ENCODE measurements at regions not wholly inside any gene's neighbourhood (a gene's known extent, or its start where the extent isn't known, plus 50 kb on each side); places are given as distances from the start of the nearest gene placed in this dataset.

GRCh38 chr5:119948162-119948561, 318.8 kb downstream of the FAM170A start:
- TF ChIP-seq, protein P1, sequence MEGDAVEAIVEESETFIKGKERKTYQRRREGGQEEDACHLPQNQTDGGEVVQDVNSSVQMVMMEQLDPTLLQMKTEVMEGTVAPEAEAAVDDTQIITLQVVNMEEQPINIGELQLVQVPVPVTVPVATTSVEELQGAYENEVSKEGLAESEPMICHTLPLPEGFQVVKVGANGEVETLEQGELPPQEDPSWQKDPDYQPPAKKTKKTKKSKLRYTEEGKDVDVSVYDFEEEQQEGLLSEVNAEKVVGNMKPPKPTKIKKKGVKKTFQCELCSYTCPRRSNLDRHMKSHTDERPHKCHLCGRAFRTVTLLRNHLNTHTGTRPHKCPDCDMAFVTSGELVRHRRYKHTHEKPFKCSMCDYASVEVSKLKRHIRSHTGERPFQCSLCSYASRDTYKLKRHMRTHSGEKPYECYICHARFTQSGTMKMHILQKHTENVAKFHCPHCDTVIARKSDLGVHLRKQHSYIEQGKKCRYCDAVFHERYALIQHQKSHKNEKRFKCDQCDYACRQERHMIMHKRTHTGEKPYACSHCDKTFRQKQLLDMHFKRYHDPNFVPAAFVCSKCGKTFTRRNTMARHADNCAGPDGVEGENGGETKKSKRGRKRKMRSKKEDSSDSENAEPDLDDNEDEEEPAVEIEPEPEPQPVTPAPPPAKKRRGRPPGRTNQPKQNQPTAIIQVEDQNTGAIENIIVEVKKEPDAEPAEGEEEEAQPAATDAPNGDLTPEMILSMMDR (IDR thresholded peaks at IDR 0.05): no peak
- TF ChIP-seq POLR2A (IDR thresholded peaks at IDR 0.05): no peak
- intact Hi-C loops (cut with DNase I; ENCODE audit: low total_unique reads): no loop called here
- 76 to 90% methylated on average over 1 of the region's 1 CpG for WGBS, 2 donors

GRCh38 chr5:119949426-119949999, 320.2 kb downstream of the FAM170A start:
- intact Hi-C loops (cut with DNase I; ENCODE audit: low total_unique reads): no loop called here
- no peaks in the 10 kb centered on the region for H3K36me3 ChIP-seq (ENCODE audit: low read depth, missing control alignments)
- no peak overlapping the region for H3K4me3 ChIP-seq
- no peak overlapping the region for H3K27ac ChIP-seq
- TF ChIP-seq, protein P1 (IDR thresholded peaks at IDR 0.05): no peak
- no peak for TF ChIP-seq POLR2A (IDR thresholded peaks at IDR 0.05)
- no peaks in the 10 kb centered on the region for H3K9me3 ChIP-seq
- 88 to 95% methylated on average over 1 of the region's 1 CpG for WGBS, 2 donors
- H3K27me3 ChIP-seq: no peaks in the 10 kb centered on the region
- no peak for DNase-seq
- no peaks in the 10 kb centered on the region for H3K4me1 ChIP-seq

More at GRCh38 chr5:119948162-119948561, 318.8 kb downstream of the FAM170A start:
- H3K4me1 ChIP-seq: no peaks in the 10 kb centered on the region
- DNase-seq: no peak
- H3K27ac ChIP-seq: no peak overlapping the region
- H3K4me3 ChIP-seq: no peak overlapping the region
- H3K27me3 ChIP-seq: no peaks in the 10 kb centered on the region
- H3K36me3 ChIP-seq (ENCODE audit: low read depth, missing control alignments): no peaks in the 10 kb centered on the region
- H3K9me3 ChIP-seq: no peaks in the 10 kb centered on the region

- intact Hi-C loops (cut with DNase I; ENCODE audit: low total_unique reads): no loop called here
These were observed 322.1 kb downstream of the FAM170A start for GRCh38 chr5:119951330-119951934.

DNA sequence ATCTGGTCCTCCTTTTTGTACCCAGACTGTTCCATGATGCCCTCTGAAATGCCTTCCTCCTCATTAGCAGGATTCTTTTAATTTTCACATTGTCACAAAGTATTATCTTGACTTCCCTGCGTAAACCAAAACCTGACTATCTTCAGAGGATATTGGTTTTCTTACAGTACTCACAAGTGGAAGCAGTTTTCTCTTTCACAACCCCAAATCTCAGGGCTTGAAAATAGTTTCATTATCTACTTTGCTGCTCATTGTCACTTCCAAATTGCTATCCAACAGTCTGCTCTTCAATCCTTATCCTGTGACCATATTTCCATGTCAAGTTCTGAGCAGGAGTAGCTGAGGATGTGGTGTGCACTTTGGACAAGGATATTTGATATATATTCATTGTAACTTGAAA, 324.1 kb downstream of the FAM170A start:
- DNase-seq: no peak
- Histone ChIP-seq H3K27ac (no peak overlapping the region), H3K9me3 (no peaks in the 10 kb centered on the region), H3K27me3 (no peaks in the 10 kb centered on the region), H3K4me1 (no peaks in the 10 kb centered on the region), H3K36me3 (ENCODE audit: low read depth, missing control alignments) (no peaks in the 10 kb centered on the region), H3K4me3 (no peak overlapping the region)
- TF ChIP-seq, protein P1 (IDR thresholded peaks at IDR 0.05): no peak
- no peak for TF ChIP-seq POLR2A (IDR thresholded peaks at IDR 0.05)
- WGBS, 2 donors: 68 to 89% methylated on average over 1 of the region's 1 CpG
- intact Hi-C loops (cut with DNase I; ENCODE audit: low total_unique reads): no loop called here

More at GRCh38 chr5:119951330-119951934, 322.1 kb downstream of the FAM170A start:
- no peaks in the 10 kb centered on the region for H3K4me1 ChIP-seq
- no peaks in the 10 kb centered on the region for H3K27me3 ChIP-seq
- no peak overlapping the region for H3K4me3 ChIP-seq
- DNase-seq: no peak
- 68 to 79% methylated on average over 4 of the region's 4 CpGs for WGBS, 2 donors
- H3K36me3 ChIP-seq (ENCODE audit: low read depth, missing control alignments): no peaks in the 10 kb centered on the region
- TF ChIP-seq POLR2A (IDR thresholded peaks at IDR 0.05): no peak
- TF ChIP-seq, protein P1 (IDR thresholded peaks at IDR 0.05): no peak
- H3K9me3 ChIP-seq: no peaks in the 10 kb centered on the region
- H3K27ac ChIP-seq: no peak overlapping the region

DNA sequence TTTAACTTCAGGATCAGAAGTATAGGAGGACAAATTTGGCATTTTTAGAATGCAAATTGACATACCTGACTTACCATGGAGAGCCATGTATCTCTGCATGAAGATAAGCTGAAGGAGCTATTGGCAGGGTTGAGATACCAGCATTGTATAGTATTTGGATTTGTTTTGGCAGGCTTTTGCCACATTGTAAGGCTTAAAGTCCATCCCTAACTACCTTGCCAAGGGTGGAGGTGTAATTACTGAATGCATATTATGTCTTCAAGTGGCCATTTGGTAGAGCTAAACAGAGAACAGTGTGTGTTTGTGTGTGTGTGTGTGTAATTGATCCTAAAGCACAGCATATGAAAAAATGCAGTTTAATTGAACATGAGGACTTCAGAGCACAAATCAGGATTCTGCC, 324.7 kb downstream of the FAM170A start:
- Histone ChIP-seq H3K36me3 (ENCODE audit: low read depth, missing control alignments) (no peaks in the 10 kb centered on the region), H3K4me3 (no peak overlapping the region), H3K27ac (no peak overlapping the region), H3K9me3 (no peaks in the 10 kb centered on the region), H3K4me1 (no peaks in the 10 kb centered on the region), H3K27me3 (no peaks in the 10 kb centered on the region)
- intact Hi-C loops (cut with DNase I; ENCODE audit: low total_unique reads): no loop called here
- DNase-seq: no peak
- TF ChIP-seq POLR2A (IDR thresholded peaks at IDR 0.05): no peak
- TF ChIP-seq, protein P1 (IDR thresholded peaks at IDR 0.05): no peak
